Large intestine (tissue), 3 donors: ENCODE measurements at regions not wholly inside any gene's neighbourhood (a gene's known extent, or its start where the extent isn't known, plus 50 kb on each side); places are given as distances from the start of the nearest gene placed in this dataset.

Experiments used
- DNase-seq, 2 donors: peaks; one replicate each; pipeline versions ENCODE4 v3.0.0 to v3.0.0-alpha.2; 2013
- H3K27ac ChIP-seq: one replicate; pipeline ENCODE4 v1.5.1; 2013; ENCODE audit warnings: low read length
- H3K27me3 ChIP-seq: 2 replicates; pipeline ENCODE4 v1.6.1; 2013; ENCODE audit warnings: low read length; ENCODE audit not compliant: control insufficient read depth, insufficient read depth
- H3K36me3 ChIP-seq: 2 replicates; pipeline ENCODE4 v1.6.1; 2013; ENCODE audit warnings: low read length; ENCODE audit not compliant: control insufficient read depth, insufficient read depth
- H3K4me1 ChIP-seq: one replicate; pipeline ENCODE4 v1.6.1; 2013; ENCODE audit warnings: low read length; ENCODE audit not compliant: control insufficient read depth, insufficient read depth
- H3K4me3 ChIP-seq: one replicate; pipeline ENCODE4 v1.5.1; 2013; ENCODE audit warnings: low read length
- H3K9me3 ChIP-seq: one replicate; pipeline ENCODE4 v1.6.1; 2013; ENCODE audit warnings: mild to moderate bottlenecking, low read depth, low read length, moderate library complexity; ENCODE audit not compliant: control insufficient read depth
- WGBS: methylation state at CpG from one replicate; pipeline ENCODE4 v1.1.5; 2013; ENCODE audit warnings: low lambda C conversion rate; ENCODE audit not compliant: insufficient coverage; 5-methylcytosine and 5-hydroxymethylcytosine counted together

GRCh38 chr2:145710303-145710702, 1190.4 kb upstream of the ZEB2 start:
- Histone ChIP-seq H3K27me3 (no peaks in the 10 kb centered on the region), H3K4me3 (no peak overlapping the region), H3K27ac (no peak overlapping the region), H3K9me3 (no peaks in the 10 kb centered on the region), H3K4me1 (no peaks in the 10 kb centered on the region), H3K36me3 (no peaks in the 10 kb centered on the region)
- DNase-seq, result no peak
- WGBS, result no CpG with 5 or more reads among the region's 2 CpGs

GRCh38 chr2:145702305-145702704, 1182.4 kb upstream of the ZEB2 start:
- no CpG with 5 or more reads among the region's 1 CpG for WGBS
- Histone ChIP-seq H3K4me3 (no peak overlapping the region), H3K4me1 (no peaks in the 10 kb centered on the region), H3K27me3 (no peaks in the 10 kb centered on the region), H3K27ac (no peak overlapping the region), H3K9me3 (no peaks in the 10 kb centered on the region), H3K36me3 (no peaks in the 10 kb centered on the region)
- no peak for DNase-seq

- Histone ChIP-seq H3K27ac (no peak overlapping the region), H3K9me3 (no peaks in the 10 kb centered on the region)
Observed at GRCh38 chr2:145692971-145693478, 1173.1 kb upstream of the ZEB2 start.

GRCh38 chr2:145691659-145692058, 1171.7 kb upstream of the ZEB2 start:
- Histone ChIP-seq H3K4me3 (no peak overlapping the region), H3K27ac (no peak overlapping the region), H3K9me3 (no peaks in the 10 kb centered on the region), H3K27me3 (no peaks in the 10 kb centered on the region), H3K4me1 (no peaks in the 10 kb centered on the region), H3K36me3 (no peaks in the 10 kb centered on the region)
- no peak for DNase-seq
- WGBS, result 100% methylated on average over 2 of the region's 5 CpGs

More at GRCh38 chr2:145692971-145693478, 1173.1 kb upstream of the ZEB2 start:
- DNase-seq, result peak; percentile 1 to 2
- Histone ChIP-seq H3K36me3 (no peaks in the 10 kb centered on the region), H3K27me3 (no peaks in the 10 kb centered on the region), H3K4me3 (no peak overlapping the region), H3K4me1 (no peaks in the 10 kb centered on the region)
- WGBS, result no CpG with 5 or more reads among the region's 3 CpGs

GRCh38 chr2:145690183-145690778, 1170.4 kb upstream of the ZEB2 start:
- H3K4me3 ChIP-seq, result no peak overlapping the region
- H3K4me1 ChIP-seq, result no peaks in the 10 kb centered on the region
- 100% methylated on average over 2 of the region's 5 CpGs for WGBS
- DNase-seq, result no peak
- no peaks in the 10 kb centered on the region for H3K9me3 ChIP-seq
- H3K27ac ChIP-seq, result no peak overlapping the region
- H3K36me3 ChIP-seq, result no peaks in the 10 kb centered on the region
- H3K27me3 ChIP-seq, result no peaks in the 10 kb centered on the region

- Histone ChIP-seq H3K36me3 (no peaks in the 10 kb centered on the region), H3K9me3 (no peaks in the 10 kb centered on the region)
Observed at GRCh38 chr2:145689277-145689676, 1169.4 kb upstream of the ZEB2 start.

GRCh38 chr2:145688156-145688555, 1168.2 kb upstream of the ZEB2 start:
- Histone ChIP-seq H3K27ac (no peak overlapping the region), H3K4me3 (no peak overlapping the region), H3K27me3 (no peaks in the 10 kb centered on the region), H3K9me3 (no peaks in the 10 kb centered on the region), H3K36me3 (no peaks in the 10 kb centered on the region), H3K4me1 (no peaks in the 10 kb centered on the region)
- 70% methylated on average over 2 of the region's 3 CpGs for WGBS
- no peak for DNase-seq

More at GRCh38 chr2:145689277-145689676, 1169.4 kb upstream of the ZEB2 start:
- Histone ChIP-seq H3K27ac (no peak overlapping the region), H3K4me1 (no peaks in the 10 kb centered on the region), H3K27me3 (no peaks in the 10 kb centered on the region), H3K4me3 (no peak overlapping the region)
- no peak for DNase-seq
- no CpG with 5 or more reads among the region's 2 CpGs for WGBS

GRCh38 chr2:145687442-145688134, 1167.7 kb upstream of the ZEB2 start:
- Histone ChIP-seq H3K4me3 (no peak overlapping the region), H3K27ac (no peak overlapping the region), H3K4me1 (no peaks in the 10 kb centered on the region), H3K27me3 (no peaks in the 10 kb centered on the region), H3K9me3 (no peaks in the 10 kb centered on the region), H3K36me3 (no peaks in the 10 kb centered on the region)
- 86% methylated on average over 1 of the region's 4 CpGs for WGBS
- no peak for DNase-seq

- 82% methylated on average over 2 of the region's 4 CpGs for WGBS
- H3K9me3 ChIP-seq, result no peaks in the 10 kb centered on the region
- H3K27ac ChIP-seq, result no peak overlapping the region
Observed at GRCh38 chr2:145685383-145686050, 1165.6 kb upstream of the ZEB2 start.

GRCh38 chr2:145682546-145683157, 1162.7 kb upstream of the ZEB2 start:
- H3K9me3 ChIP-seq, result no peaks in the 10 kb centered on the region
- DNase-seq, result no peak
- no peak overlapping the region for H3K27ac ChIP-seq
- H3K4me3 ChIP-seq, result no peak overlapping the region
- no peaks in the 10 kb centered on the region for H3K4me1 ChIP-seq
- H3K36me3 ChIP-seq, result no peaks in the 10 kb centered on the region
- no peaks in the 10 kb centered on the region for H3K27me3 ChIP-seq

More at GRCh38 chr2:145685383-145686050, 1165.6 kb upstream of the ZEB2 start:
- Histone ChIP-seq H3K4me3 (no peak overlapping the region), H3K36me3 (no peaks in the 10 kb centered on the region), H3K27me3 (no peaks in the 10 kb centered on the region), H3K4me1 (no peaks in the 10 kb centered on the region)
- no peak for DNase-seq
